Dendritic cell treated with granulocyte-macrophage colony-stimulating factor and Interleukin-4, amounts not matched to agents 40 ng/mL and 50 ng/mL, for 4 days (primary cell): ENCODE measurements at regions not wholly inside any gene's neighbourhood (a gene's known extent, or its start where the extent isn't known, plus 50 kb on each side); places are given as distances from the start of the nearest gene placed in this dataset.
A peak's percentile ranks its signal among the peaks of the same experiment; 100 is the strongest.

ENCODE experiments used
- H3K27ac Mint-ChIP-seq: one replicate; pipeline ENCODE4 v1.8.0; 2022; ENCODE audit warnings: mild to moderate bottlenecking, mixed read lengths
- H3K27me3 Mint-ChIP-seq: one replicate; pipeline ENCODE4 v1.8.0; 2022; ENCODE audit warnings: mild to moderate bottlenecking, mixed read lengths
- H3K36me3 Mint-ChIP-seq: one replicate; pipeline ENCODE4 v1.8.0; 2022; ENCODE audit warnings: low read depth, mixed read lengths
- H3K4me1 Mint-ChIP-seq: one replicate; pipeline ENCODE4 v1.8.0; 2022; ENCODE audit warnings: low read depth, mixed read lengths
- H3K4me3 Mint-ChIP-seq: one replicate; pipeline ENCODE4 v1.8.0; 2022; ENCODE audit warnings: mild to moderate bottlenecking, moderate library complexity, mixed read lengths
- H3K9me3 Mint-ChIP-seq: one replicate; pipeline ENCODE4 v1.8.0; 2022; ENCODE audit warnings: mixed read lengths
- intact Hi-C: fragments of 100-400 bp; cut with micrococcal nuclease; formaldehyde crosslinking; loops from one replicate; pipeline ENCODE4 v1.15.0; 2022

DNA sequence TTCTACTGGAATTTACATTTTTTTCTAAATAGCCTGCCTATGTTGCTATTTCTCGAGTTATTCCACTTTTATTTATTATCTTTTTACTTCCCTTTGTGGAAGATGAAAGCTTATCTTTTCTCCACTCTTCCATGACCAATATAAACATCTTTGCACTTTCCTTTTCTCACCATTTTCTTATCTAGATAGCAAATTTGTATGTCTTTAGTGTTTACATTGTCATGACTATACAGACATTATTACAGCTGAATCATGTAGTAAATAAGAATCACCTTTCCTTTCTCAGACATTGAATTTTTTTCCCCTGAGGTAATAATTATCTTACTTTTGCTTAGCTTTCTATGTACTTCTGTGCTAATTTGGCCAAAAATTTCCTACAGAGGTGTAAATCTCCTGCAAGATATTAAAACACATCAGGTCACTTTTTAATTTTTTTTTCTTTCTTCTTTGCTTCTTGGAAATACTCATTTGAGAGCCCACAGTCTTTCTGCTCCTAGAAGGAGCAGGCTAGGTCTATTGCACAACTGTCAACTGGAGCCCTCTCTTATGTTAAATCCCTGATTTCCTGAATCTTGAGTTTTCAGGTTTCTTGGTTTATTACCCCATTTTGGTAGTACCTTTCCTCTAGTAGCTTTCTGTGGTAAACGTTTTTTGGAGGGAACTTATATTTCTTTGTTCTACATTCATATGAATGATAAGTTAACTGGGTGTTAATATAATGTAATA, 109.0 kb upstream of the ATP2B1 start:
- H3K4me3 Mint-ChIP-seq, result no peak overlapping the region
- intact Hi-C loops, result no loop called here
- no peak overlapping the region for H3K27ac Mint-ChIP-seq
- H3K36me3 Mint-ChIP-seq, result no peaks in the 10 kb centered on the region
- H3K27me3 Mint-ChIP-seq, result no peaks in the 10 kb centered on the region
- H3K4me1 Mint-ChIP-seq, result peaks cover 16% of the 10 kb centered on the region
- H3K9me3 Mint-ChIP-seq, result no peaks in the 10 kb centered on the region

GRCh38 chr12:89815225-89815624, 106.6 kb upstream of the ATP2B1 start:
- H3K4me1 Mint-ChIP-seq, result peaks cover 26% of the 10 kb centered on the region
- no peaks in the 10 kb centered on the region for H3K36me3 Mint-ChIP-seq
- intact Hi-C loops, result no loop called here
- H3K4me3 Mint-ChIP-seq, result no peak overlapping the region
- no peaks in the 10 kb centered on the region for H3K9me3 Mint-ChIP-seq
- no peaks in the 10 kb centered on the region for H3K27me3 Mint-ChIP-seq
- H3K27ac Mint-ChIP-seq, result no peak overlapping the region

- intact Hi-C loops, result no loop called here
- H3K9me3 Mint-ChIP-seq, result no peaks in the 10 kb centered on the region
- H3K4me1 Mint-ChIP-seq, result peaks cover 7% of the 10 kb centered on the region
- no peak overlapping the region for H3K4me3 Mint-ChIP-seq
- H3K36me3 Mint-ChIP-seq, result no peaks in the 10 kb centered on the region
- no peak overlapping the region for H3K27ac Mint-ChIP-seq
- no peaks in the 10 kb centered on the region for H3K27me3 Mint-ChIP-seq
Observed at GRCh38 chr12:89803412-89803811, 94.8 kb upstream of the ATP2B1 start.

GRCh38 chr12:89801284-89801683, 92.6 kb upstream of the ATP2B1 start:
- intact Hi-C loops, result no loop called here
- Mint-ChIP-seq H3K27ac (no peak overlapping the region), H3K27me3 (no peaks in the 10 kb centered on the region), H3K36me3 (no peaks in the 10 kb centered on the region), H3K9me3 (no peaks in the 10 kb centered on the region), H3K4me1 (peaks cover 7% of the 10 kb centered on the region), H3K4me3 (no peak overlapping the region)

- H3K4me1 Mint-ChIP-seq, result peaks cover 7% of the 10 kb centered on the region
- intact Hi-C loops, result no loop called here
- H3K9me3 Mint-ChIP-seq, result no peaks in the 10 kb centered on the region
- no peaks in the 10 kb centered on the region for H3K36me3 Mint-ChIP-seq
- H3K4me3 Mint-ChIP-seq, result no peak overlapping the region
- no peaks in the 10 kb centered on the region for H3K27me3 Mint-ChIP-seq
- H3K27ac Mint-ChIP-seq, result no peak overlapping the region
Observed at GRCh38 chr12:89800435-89800834, 91.8 kb upstream of the ATP2B1 start.

DNA sequence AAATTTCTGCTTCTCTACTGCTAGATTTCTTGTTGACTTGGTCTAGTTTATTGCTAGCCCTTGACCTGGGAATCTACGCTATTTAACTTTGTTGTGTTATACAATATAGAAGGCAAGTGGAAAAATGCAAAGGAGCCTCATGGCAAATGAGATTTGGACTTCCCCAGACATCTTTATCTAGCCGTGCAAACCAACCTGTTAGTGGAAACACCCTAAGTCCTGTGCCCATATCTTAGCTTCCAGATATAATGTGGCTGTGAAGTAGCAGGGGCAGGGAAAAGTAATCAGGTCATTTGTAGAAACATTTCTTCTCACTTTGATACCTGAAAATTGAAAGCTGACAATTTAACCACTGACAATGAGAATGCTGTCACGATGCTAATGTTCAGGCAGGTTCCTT, 90.7 kb upstream of the ATP2B1 start:
- H3K9me3 Mint-ChIP-seq, result no peaks in the 10 kb centered on the region
- H3K27ac Mint-ChIP-seq, result no peak overlapping the region
- no peak overlapping the region for H3K4me3 Mint-ChIP-seq
- no peaks in the 10 kb centered on the region for H3K27me3 Mint-ChIP-seq
- H3K4me1 Mint-ChIP-seq, result peaks cover 7% of the 10 kb centered on the region
- intact Hi-C loops, result no loop called here
- no peaks in the 10 kb centered on the region for H3K36me3 Mint-ChIP-seq

GRCh38 chr12:89797436-89797835, 88.8 kb upstream of the ATP2B1 start:
- Mint-ChIP-seq H3K36me3 (no peaks in the 10 kb centered on the region), H3K9me3 (no peaks in the 10 kb centered on the region), H3K4me1 (peaks cover 12% of the 10 kb centered on the region), H3K4me3 (no peak overlapping the region), H3K27me3 (no peaks in the 10 kb centered on the region), H3K27ac (no peak overlapping the region)
- intact Hi-C loops, result no loop called here

DNA sequence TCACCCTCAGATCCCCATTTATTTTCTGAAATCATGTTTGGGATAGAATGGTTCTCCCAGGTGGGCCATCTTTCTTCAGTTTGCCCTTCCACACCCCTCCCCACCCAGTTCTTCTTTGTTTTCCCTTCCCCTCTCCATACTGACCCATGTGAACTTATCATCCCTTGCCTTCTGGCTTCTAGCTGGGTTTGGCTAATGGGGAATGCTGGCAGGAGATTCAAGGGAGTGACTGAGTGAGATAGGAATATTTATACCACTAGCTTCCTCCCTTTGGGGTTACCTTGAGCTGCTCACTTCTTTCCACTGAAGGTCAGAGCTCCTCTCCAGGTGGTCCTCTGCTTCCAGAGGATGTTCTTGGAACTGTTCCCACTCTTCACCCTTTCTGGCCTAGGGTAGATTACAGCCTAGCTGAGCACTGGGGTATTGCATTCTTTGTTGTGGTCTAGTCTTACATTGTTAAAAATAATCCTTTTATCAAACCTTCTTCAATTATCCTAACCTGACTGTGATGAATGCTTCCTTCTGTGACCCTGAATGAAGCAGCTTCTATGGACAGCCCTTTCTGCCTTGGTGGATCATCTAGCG, 88.3 kb upstream of the ATP2B1 start:
- intact Hi-C loops, result no loop called here
- no peak overlapping the region for H3K27ac Mint-ChIP-seq
- no peaks in the 10 kb centered on the region for H3K27me3 Mint-ChIP-seq
- no peak overlapping the region for H3K4me3 Mint-ChIP-seq
- no peaks in the 10 kb centered on the region for H3K36me3 Mint-ChIP-seq
- peaks cover 14% of the 10 kb centered on the region for H3K4me1 Mint-ChIP-seq
- no peaks in the 10 kb centered on the region for H3K9me3 Mint-ChIP-seq

GRCh38 chr12:89793946-89794345, 85.3 kb upstream of the ATP2B1 start:
- Mint-ChIP-seq H3K4me1 (peaks cover 17% of the 10 kb centered on the region), H3K27me3 (no peaks in the 10 kb centered on the region), H3K36me3 (no peaks in the 10 kb centered on the region), H3K4me3 (no peak overlapping the region), H3K27ac (no peak overlapping the region), H3K9me3 (no peaks in the 10 kb centered on the region)
- intact Hi-C loops, result loop anchor here (5.0 kb wide), 1 partner anchor 38 kb away; no protein-coding TSS in a partner anchor

DNA sequence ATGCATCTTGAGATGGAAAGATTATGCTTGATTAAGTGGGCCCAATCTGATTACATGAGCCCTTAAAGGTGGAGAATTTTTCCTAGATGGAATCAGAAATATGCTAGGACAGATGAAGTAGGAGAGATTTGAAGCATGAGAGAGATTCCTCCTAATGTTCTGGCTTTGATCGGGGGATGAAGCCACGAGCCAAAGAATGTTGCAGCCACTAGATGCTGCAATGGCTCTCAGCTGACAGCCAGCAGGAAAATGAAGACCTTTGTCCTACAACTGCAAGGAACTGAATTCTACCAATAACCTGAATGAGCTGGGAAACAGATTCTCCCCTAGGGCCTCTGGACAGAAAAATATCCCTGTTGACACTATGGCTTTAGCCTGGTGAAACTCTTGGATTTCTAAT, 82.6 kb upstream of the ATP2B1 start:
- no peak overlapping the region for H3K27ac Mint-ChIP-seq
- no peaks in the 10 kb centered on the region for H3K27me3 Mint-ChIP-seq
- intact Hi-C loops, result loop anchor here (2.0 to 5.0 kb wide), 2 partner anchors 41 to 72 kb away; no protein-coding TSS in a partner anchor
- peaks cover 12% of the 10 kb centered on the region for H3K9me3 Mint-ChIP-seq
- H3K36me3 Mint-ChIP-seq, result peaks cover 11% of the 10 kb centered on the region
- H3K4me3 Mint-ChIP-seq, result no peak overlapping the region
- peaks cover 32% of the 10 kb centered on the region for H3K4me1 Mint-ChIP-seq

DNA sequence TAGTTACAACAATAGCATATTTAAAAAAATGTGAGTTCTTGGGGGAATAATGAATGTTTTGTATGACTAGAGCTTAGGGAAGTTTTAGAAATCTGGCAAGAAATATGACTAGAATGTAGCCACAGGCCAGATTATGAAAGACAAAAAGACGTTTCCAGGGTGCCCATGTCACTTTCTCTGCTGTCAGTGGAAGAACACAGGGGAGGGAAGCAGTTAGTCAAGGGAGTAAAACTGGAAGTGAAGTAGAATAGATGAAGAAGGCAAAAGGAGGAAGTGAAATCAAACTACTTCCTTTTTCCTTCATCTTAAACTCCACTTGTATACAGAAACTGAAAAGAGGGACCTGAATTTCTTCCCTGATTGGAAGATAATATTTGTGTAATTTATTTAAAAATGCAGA, 81.2 kb upstream of the ATP2B1 start:
- peaks cover 25% of the 10 kb centered on the region for H3K9me3 Mint-ChIP-seq
- intact Hi-C loops, result loop anchor here (2.0 to 5.0 kb wide), 2 partner anchors 42 to 73 kb away; no protein-coding TSS in a partner anchor
- H3K36me3 Mint-ChIP-seq, result peaks cover 20% of the 10 kb centered on the region
- H3K4me1 Mint-ChIP-seq, result peaks cover 32% of the 10 kb centered on the region
- peak overlapping the region; percentile 75 for H3K27ac Mint-ChIP-seq
- H3K27me3 Mint-ChIP-seq, result no peaks in the 10 kb centered on the region
- H3K4me3 Mint-ChIP-seq, result no peak overlapping the region

- peaks cover 25% of the 10 kb centered on the region for H3K9me3 Mint-ChIP-seq
- intact Hi-C loops, result no loop called here
- H3K27ac Mint-ChIP-seq, result peak overlapping the region; percentile 67
- no peaks in the 10 kb centered on the region for H3K27me3 Mint-ChIP-seq
- no peak overlapping the region for H3K4me3 Mint-ChIP-seq
- peaks cover 20% of the 10 kb centered on the region for H3K36me3 Mint-ChIP-seq
- H3K4me1 Mint-ChIP-seq, result peaks cover 44% of the 10 kb centered on the region
Observed at GRCh38 chr12:89787763-89788162, 79.1 kb upstream of the ATP2B1 start.

- Mint-ChIP-seq H3K36me3 (peaks cover 20% of the 10 kb centered on the region), H3K4me3 (no peak overlapping the region), H3K27me3 (no peaks in the 10 kb centered on the region), H3K9me3 (peaks cover 25% of the 10 kb centered on the region), H3K4me1 (peaks cover 38% of the 10 kb centered on the region), H3K27ac (no peak overlapping the region)
- intact Hi-C loops, result no loop called here
Observed at GRCh38 chr12:89786177-89786810, 77.7 kb upstream of the ATP2B1 start.

DNA sequence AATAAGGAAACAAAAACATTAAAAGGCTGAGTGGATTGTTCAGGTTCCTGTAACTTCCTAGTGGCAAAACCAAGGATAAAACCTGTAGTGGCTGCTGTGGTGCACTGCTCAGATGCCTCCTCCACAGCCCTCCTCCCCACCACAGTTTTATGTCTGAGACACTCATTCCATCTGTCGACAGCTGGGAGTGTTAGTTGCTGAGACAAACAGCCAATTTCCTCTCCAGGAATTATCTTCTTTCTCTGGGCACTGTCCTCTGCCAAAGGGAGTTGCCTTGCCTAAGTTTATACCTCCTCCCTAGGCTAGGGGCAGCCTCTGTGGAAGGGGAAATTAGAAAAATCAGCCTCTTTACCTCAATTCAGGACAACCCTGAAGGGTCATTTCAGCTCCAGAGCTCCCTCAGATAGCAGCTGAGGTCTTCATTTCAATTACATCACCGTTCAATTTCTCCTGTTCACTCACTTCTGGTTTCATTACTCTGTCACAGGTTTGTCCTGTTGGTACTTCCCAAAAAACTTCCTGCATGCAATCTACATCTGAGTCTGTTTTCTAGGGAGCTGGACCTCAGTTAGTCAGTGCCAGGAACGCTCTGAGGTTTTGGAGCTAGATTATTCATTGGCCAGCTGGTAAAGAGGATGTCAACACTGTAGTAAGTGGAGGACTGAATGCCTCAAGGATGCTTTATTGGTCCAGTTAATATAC, 74.9 kb upstream of the ATP2B1 start:
- Mint-ChIP-seq H3K27me3 (no peaks in the 10 kb centered on the region), H3K4me1 (peaks cover 35% of the 10 kb centered on the region), H3K27ac (peak overlapping the region; percentile 53), H3K4me3 (no peak overlapping the region), H3K9me3 (peaks cover 25% of the 10 kb centered on the region), H3K36me3 (peaks cover 20% of the 10 kb centered on the region)
- intact Hi-C loops, result no loop called here
